ENCODE measurements at regions not wholly inside any gene's neighbourhood (a gene's known extent, or its start where the extent isn't known, plus 50 kb on each side); places are given as distances from the start of the nearest gene placed in this dataset.

DNA sequence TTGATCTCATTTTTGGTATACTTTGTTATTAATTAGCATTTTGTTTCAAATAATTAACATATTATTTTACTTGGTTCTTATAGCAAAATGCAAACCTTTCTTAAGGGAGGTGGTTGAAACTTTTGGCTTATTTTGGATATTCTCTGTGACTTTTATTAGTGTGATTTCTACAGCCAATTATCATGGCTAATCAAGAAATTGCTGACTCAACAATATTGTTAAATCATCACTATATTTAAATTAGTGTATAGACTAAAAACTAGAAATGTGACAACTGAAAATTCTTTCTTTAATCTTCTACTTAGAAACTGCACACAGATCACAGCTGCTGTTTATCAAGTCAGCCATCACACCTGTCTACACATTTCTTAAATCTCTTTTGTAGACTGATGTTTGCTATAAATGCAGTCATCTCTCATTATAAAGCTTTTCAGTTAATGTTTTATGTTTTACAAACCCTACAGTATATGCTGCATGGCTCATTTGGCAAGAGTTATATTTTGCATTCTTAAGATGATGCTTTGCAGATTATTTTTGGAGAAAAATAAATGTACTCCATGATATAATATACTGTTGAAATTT, 389.8 kb upstream of the PCDH10 start:
- H3K27me3 Mint-ChIP-seq (ENCODE audit: unreplicated experiment): no peaks in the 10 kb centered on the region
- no peak for DNase-seq (ENCODE audit: extremely low spot score, unreplicated experiment)
- TF ChIP-seq, protein P1, sequence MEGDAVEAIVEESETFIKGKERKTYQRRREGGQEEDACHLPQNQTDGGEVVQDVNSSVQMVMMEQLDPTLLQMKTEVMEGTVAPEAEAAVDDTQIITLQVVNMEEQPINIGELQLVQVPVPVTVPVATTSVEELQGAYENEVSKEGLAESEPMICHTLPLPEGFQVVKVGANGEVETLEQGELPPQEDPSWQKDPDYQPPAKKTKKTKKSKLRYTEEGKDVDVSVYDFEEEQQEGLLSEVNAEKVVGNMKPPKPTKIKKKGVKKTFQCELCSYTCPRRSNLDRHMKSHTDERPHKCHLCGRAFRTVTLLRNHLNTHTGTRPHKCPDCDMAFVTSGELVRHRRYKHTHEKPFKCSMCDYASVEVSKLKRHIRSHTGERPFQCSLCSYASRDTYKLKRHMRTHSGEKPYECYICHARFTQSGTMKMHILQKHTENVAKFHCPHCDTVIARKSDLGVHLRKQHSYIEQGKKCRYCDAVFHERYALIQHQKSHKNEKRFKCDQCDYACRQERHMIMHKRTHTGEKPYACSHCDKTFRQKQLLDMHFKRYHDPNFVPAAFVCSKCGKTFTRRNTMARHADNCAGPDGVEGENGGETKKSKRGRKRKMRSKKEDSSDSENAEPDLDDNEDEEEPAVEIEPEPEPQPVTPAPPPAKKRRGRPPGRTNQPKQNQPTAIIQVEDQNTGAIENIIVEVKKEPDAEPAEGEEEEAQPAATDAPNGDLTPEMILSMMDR (IDR thresholded peaks at IDR 0.05): no peak
- H3K4me3 Mint-ChIP-seq (ENCODE audit: unreplicated experiment): no peak overlapping the region
- H3K36me3 Mint-ChIP-seq (ENCODE audit: unreplicated experiment): no peaks in the 10 kb centered on the region
- H3K4me1 Mint-ChIP-seq (ENCODE audit: unreplicated experiment): no peaks in the 10 kb centered on the region
- H3K9me3 Mint-ChIP-seq (ENCODE audit: unreplicated experiment): no peaks in the 10 kb centered on the region
- H3K27ac Mint-ChIP-seq (ENCODE audit: unreplicated experiment): no peak overlapping the region

DNA sequence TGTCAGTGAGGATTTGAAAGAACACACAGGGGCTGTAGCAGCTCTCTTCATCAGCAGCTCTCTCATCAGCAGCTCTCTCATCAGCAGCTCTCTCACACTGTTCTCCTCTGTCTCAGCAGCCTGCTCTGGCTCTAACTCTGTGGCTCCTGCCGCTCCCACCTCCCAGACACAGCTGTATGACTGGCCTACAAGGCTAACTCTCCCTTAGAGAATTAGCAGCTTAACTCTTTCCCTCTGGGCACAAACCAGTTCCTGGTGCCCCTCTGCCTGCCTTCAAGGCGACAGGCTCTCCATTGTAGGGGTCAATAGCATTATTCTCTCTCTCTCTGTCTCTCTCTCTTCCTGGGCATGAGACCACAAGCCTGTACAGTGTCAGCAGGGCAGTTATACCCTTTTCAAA, 385.6 kb upstream of the PCDH10 start:
- no peaks in the 10 kb centered on the region for H3K9me3 Mint-ChIP-seq (ENCODE audit: unreplicated experiment)
- TF ChIP-seq, protein P1 (IDR thresholded peaks at IDR 0.05): no peak
- no peak overlapping the region for H3K27ac Mint-ChIP-seq (ENCODE audit: unreplicated experiment)
- no peak overlapping the region for H3K4me3 Mint-ChIP-seq (ENCODE audit: unreplicated experiment)
- no peaks in the 10 kb centered on the region for H3K27me3 Mint-ChIP-seq (ENCODE audit: unreplicated experiment)
- no peaks in the 10 kb centered on the region for H3K36me3 Mint-ChIP-seq (ENCODE audit: unreplicated experiment)
- no peak for DNase-seq (ENCODE audit: extremely low spot score, unreplicated experiment)
- H3K4me1 Mint-ChIP-seq (ENCODE audit: unreplicated experiment): no peaks in the 10 kb centered on the region

DNA sequence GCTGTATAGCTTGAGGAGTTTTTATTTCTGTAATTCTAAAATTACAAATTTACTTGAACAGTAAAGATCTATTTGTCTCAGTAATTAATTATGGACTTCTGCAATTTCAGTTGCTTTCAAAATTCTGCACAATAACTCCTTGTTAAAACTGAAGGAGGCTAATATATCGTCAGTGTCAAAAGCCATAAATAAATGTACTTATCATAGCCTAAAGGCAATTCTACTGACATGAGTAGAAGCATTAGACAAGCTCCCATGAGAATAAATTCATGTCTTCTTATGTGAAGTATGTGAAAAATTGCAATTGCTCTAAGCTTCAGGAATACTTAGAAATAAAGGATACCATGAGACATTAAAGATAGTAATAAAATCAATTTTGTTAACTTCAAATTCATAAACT, 381.2 kb upstream of the PCDH10 start:
- H3K27me3 Mint-ChIP-seq (ENCODE audit: unreplicated experiment): no peaks in the 10 kb centered on the region
- H3K4me3 Mint-ChIP-seq (ENCODE audit: unreplicated experiment): no peak overlapping the region
- no peak overlapping the region for H3K27ac Mint-ChIP-seq (ENCODE audit: unreplicated experiment)
- no peaks in the 10 kb centered on the region for H3K36me3 Mint-ChIP-seq (ENCODE audit: unreplicated experiment)
- no peaks in the 10 kb centered on the region for H3K9me3 Mint-ChIP-seq (ENCODE audit: unreplicated experiment)
- H3K4me1 Mint-ChIP-seq (ENCODE audit: unreplicated experiment): no peaks in the 10 kb centered on the region
- no peak for DNase-seq (ENCODE audit: extremely low spot score, unreplicated experiment)
- TF ChIP-seq, protein P1 (IDR thresholded peaks at IDR 0.05): no peak

DNA sequence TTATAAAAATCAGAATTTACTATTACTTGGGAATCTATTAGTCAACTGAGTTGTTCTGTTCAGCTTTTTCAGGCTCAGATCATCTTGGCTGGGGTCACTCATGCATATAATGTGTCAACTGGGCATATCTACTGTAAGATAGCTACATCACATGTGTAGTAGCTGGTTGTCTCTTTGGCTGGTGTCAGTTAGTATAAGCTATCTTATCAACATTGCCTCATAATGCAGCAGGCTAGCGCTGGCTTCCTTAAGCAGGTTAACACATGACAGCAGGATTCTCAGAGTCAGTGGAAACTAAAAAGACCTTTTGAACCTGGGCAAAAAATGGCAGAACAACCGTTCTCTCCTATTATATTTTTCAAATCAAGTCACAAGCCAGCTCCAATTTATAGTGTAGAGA, 378.3 kb upstream of the PCDH10 start:
- H3K27me3 Mint-ChIP-seq (ENCODE audit: unreplicated experiment): no peaks in the 10 kb centered on the region
- no peak overlapping the region for H3K27ac Mint-ChIP-seq (ENCODE audit: unreplicated experiment)
- no peaks in the 10 kb centered on the region for H3K4me1 Mint-ChIP-seq (ENCODE audit: unreplicated experiment)
- no peaks in the 10 kb centered on the region for H3K36me3 Mint-ChIP-seq (ENCODE audit: unreplicated experiment)
- DNase-seq (ENCODE audit: extremely low spot score, unreplicated experiment): no peak
- H3K9me3 Mint-ChIP-seq (ENCODE audit: unreplicated experiment): no peaks in the 10 kb centered on the region
- H3K4me3 Mint-ChIP-seq (ENCODE audit: unreplicated experiment): no peak overlapping the region
- TF ChIP-seq, protein P1 (IDR thresholded peaks at IDR 0.05): no peak

DNA sequence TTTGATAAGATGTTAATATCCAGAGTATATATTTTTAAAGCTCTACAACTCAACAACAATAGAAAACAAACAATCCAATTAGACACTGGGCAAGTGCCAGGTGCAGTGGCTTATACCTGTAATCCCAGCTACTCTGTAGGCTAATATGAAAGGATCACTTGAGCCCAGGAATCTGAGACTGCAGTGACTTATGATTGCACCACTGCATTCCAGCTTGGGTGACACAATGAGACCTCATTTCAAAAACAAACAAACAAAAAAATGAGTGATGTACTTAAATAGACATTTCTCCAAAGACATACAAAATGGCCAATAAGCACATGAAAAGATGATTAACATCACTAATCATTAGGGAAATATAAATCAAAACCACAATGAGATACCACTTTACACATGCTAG, 356.8 kb upstream of the PCDH10 start:
- DNase-seq (ENCODE audit: extremely low spot score, unreplicated experiment): no peak
- no peaks in the 10 kb centered on the region for H3K27me3 Mint-ChIP-seq (ENCODE audit: unreplicated experiment)
- H3K4me3 Mint-ChIP-seq (ENCODE audit: unreplicated experiment): no peak overlapping the region
- TF ChIP-seq, protein P1 (IDR thresholded peaks at IDR 0.05): no peak
- H3K36me3 Mint-ChIP-seq (ENCODE audit: unreplicated experiment): no peaks in the 10 kb centered on the region
- H3K27ac Mint-ChIP-seq (ENCODE audit: unreplicated experiment): no peak overlapping the region
- H3K4me1 Mint-ChIP-seq (ENCODE audit: unreplicated experiment): no peaks in the 10 kb centered on the region
- no peaks in the 10 kb centered on the region for H3K9me3 Mint-ChIP-seq (ENCODE audit: unreplicated experiment)

All from osteocyte (in vitro differentiated cells).